H9 (cell line): ENCODE measurements at regions not wholly inside any gene's neighbourhood (a gene's known extent, or its start where the extent isn't known, plus 50 kb on each side); places are given as distances from the start of the nearest gene placed in this dataset.

Experiments used
- DNase-seq: peaks from one replicate; pipeline ENCODE4 v3.0.0-alpha.2; 2017
- H2AFZ ChIP-seq: one replicate; pipeline ENCODE4 v1.6.1; 2013; ENCODE audit warnings: mild to moderate bottlenecking, low read length, control low read depth, moderate library complexity
- H2AK5ac ChIP-seq: 2 replicates; pipeline ENCODE4 v1.6.1; 2013; ENCODE audit warnings: low read length, control low read depth, mixed read lengths; ENCODE audit not compliant: insufficient read length
- H2BK120ac ChIP-seq: one replicate; pipeline ENCODE4 v1.6.1; 2013; ENCODE audit warnings: low read depth, mild to moderate bottlenecking, low read length, control low read depth, inconsistent platforms; ENCODE audit not compliant: poor library complexity, severe bottlenecking
- H2BK12ac ChIP-seq: 2 replicates; pipeline ENCODE4 v1.6.1; 2013; ENCODE audit warnings: low read length, control low read depth, mixed read lengths, low read depth; ENCODE audit not compliant: insufficient read length
- H2BK15ac ChIP-seq: 2 replicates; pipeline ENCODE4 v1.6.1; 2013; ENCODE audit warnings: low read depth, low read length, control low read depth
- H2BK20ac ChIP-seq: one replicate; pipeline ENCODE4 v1.6.1; 2013; ENCODE audit warnings: low read depth, mild to moderate bottlenecking, low read length, control low read depth, inconsistent platforms; ENCODE audit not compliant: poor library complexity, severe bottlenecking
- H2BK5ac ChIP-seq: 2 replicates; pipeline ENCODE4 v1.6.1; 2013; ENCODE audit warnings: low read length, control low read depth, mixed read lengths; ENCODE audit not compliant: insufficient read length
- H3K14ac ChIP-seq: 2 replicates; pipeline ENCODE4 v1.6.1; 2013; ENCODE audit warnings: low read length, control low read depth; ENCODE audit not compliant: insufficient read depth
- H3K18ac ChIP-seq: 2 replicates; pipeline ENCODE4 v1.6.1; 2013; ENCODE audit warnings: low read depth, mild to moderate bottlenecking, mixed read lengths, low read length, control low read depth; ENCODE audit not compliant: insufficient read length
- H3K23ac ChIP-seq: 2 replicates; pipeline ENCODE4 v1.6.1; 2013; ENCODE audit warnings: low read length, control low read depth, mixed read lengths, low read depth; ENCODE audit not compliant: insufficient read length
- H3K23me2 ChIP-seq: 2 replicates; pipeline ENCODE4 v1.6.1; 2013; ENCODE audit warnings: low read depth, mild to moderate bottlenecking, mixed read lengths, low read length, control low read depth; ENCODE audit not compliant: insufficient read length, poor library complexity, severe bottlenecking
- H3K27ac ChIP-seq: 2 replicates; pipeline ENCODE4 v1.5.1; 2013; ENCODE audit warnings: low read length, control low read depth, mixed read lengths, low read depth; ENCODE audit not compliant: insufficient read length
- H3K27me3 ChIP-seq: 2 replicates; pipeline ENCODE4 v1.6.1; 2013; ENCODE audit warnings: low read length, control low read depth, inconsistent platforms; ENCODE audit not compliant: insufficient read depth
- H3K4ac ChIP-seq: 2 replicates; pipeline ENCODE4 v1.6.1; 2013; ENCODE audit warnings: low read depth, mild to moderate bottlenecking, control low read depth, inconsistent platforms, low read length, moderate library complexity
- H3K4me1 ChIP-seq: 2 replicates; pipeline ENCODE4 v1.6.1; 2013; ENCODE audit warnings: low read length, control low read depth, inconsistent platforms; ENCODE audit not compliant: insufficient read depth
- H3K4me2 ChIP-seq: 2 replicates; pipeline ENCODE4 v1.6.1; 2013; ENCODE audit warnings: low read length, control low read depth, mixed read lengths; ENCODE audit not compliant: insufficient read length, insufficient read depth
- H3K56ac ChIP-seq: 2 replicates; pipeline ENCODE4 v1.6.1; 2013; ENCODE audit warnings: low read depth, mild to moderate bottlenecking, mixed read lengths, low read length, control low read depth; ENCODE audit not compliant: insufficient read length
- H3K79me1 ChIP-seq: 2 replicates; pipeline ENCODE4 v1.6.1; 2013; ENCODE audit warnings: low read depth, mild to moderate bottlenecking, moderate library complexity, low read length, control low read depth, inconsistent platforms; ENCODE audit not compliant: insufficient read depth, poor library complexity, severe bottlenecking
- H3K79me2 ChIP-seq: 2 replicates; pipeline ENCODE4 v1.6.1; 2013; ENCODE audit warnings: low read length, control low read depth, inconsistent platforms; ENCODE audit not compliant: insufficient read depth
- H3K9ac ChIP-seq: 2 replicates; pipeline ENCODE4 v1.6.1; 2013; ENCODE audit warnings: low read length, control low read depth, mixed read lengths; ENCODE audit not compliant: insufficient read length; ENCODE audit errors: extremely low read depth
- H3K9me3 ChIP-seq: one replicate; pipeline ENCODE4 v1.6.1; 2013; ENCODE audit warnings: low read depth, low read length, inconsistent platforms; ENCODE audit not compliant: control insufficient read depth
- H3T11ph ChIP-seq: one replicate; pipeline ENCODE4 v1.6.1; 2013; ENCODE audit warnings: mild to moderate bottlenecking, low read length, control low read depth, inconsistent platforms
- H4K20me1 ChIP-seq: one replicate; pipeline ENCODE4 v1.6.1; 2013; ENCODE audit not compliant: control insufficient read depth, insufficient read length, insufficient read depth
- H4K5ac ChIP-seq: 2 replicates; pipeline ENCODE4 v1.6.1; 2013; ENCODE audit warnings: low read depth, mild to moderate bottlenecking, mixed read lengths, low read length, control low read depth; ENCODE audit not compliant: insufficient read length
- H4K8ac ChIP-seq: replicated peaks from 2 replicates; pipeline ENCODE4 v1.6.1; 2013; ENCODE audit warnings: low read length, control low read depth, mixed read lengths, low read depth; ENCODE audit not compliant: insufficient read length
- H4K91ac ChIP-seq: 2 replicates; pipeline ENCODE4 v1.6.1; 2013; ENCODE audit warnings: low read depth, mild to moderate bottlenecking, moderate library complexity, mixed read lengths, low read length, control low read depth; ENCODE audit not compliant: insufficient read length
- H3K27ac Mint-ChIP-seq, 3 experiments: 2 replicates in 2 of 3; 3 replicates in 1 of 3; pipeline ENCODE4 v1.8.0; 2020 to 2021; ENCODE audit warnings: mixed read lengths in 3 of 3, mild to moderate bottlenecking in 1 of 3, moderate library complexity in 1 of 3
- H3K27me3 Mint-ChIP-seq: 2 replicates; pipeline ENCODE4 v1.8.0; 2021; ENCODE audit warnings: low read depth, mild to moderate bottlenecking, moderate library complexity, mixed read lengths
- H3K36me3 Mint-ChIP-seq, 3 experiments: 2 replicates in 2 of 3; 3 replicates in 1 of 3; pipeline ENCODE4 v1.8.0; 2020 to 2021; ENCODE audit warnings: low read depth in 3 of 3, mixed read lengths in 3 of 3; ENCODE audit not compliant: insufficient read depth in 1 of 3
- H3K4me1 Mint-ChIP-seq, 2 experiments: 2 replicates each; pipeline ENCODE4 v1.8.0; 2020; ENCODE audit warnings: mixed read lengths in 2 of 2
- H3K4me3 Mint-ChIP-seq, 2 experiments: 2 replicates in 1 of 2; 3 replicates in 1 of 2; pipeline ENCODE4 v1.8.0; 2020 to 2021; ENCODE audit warnings: mild to moderate bottlenecking in 2 of 2, mixed read lengths in 2 of 2, moderate library complexity in 1 of 2
- H3K9me3 Mint-ChIP-seq, 2 experiments: 2 replicates in 1 of 2; 3 replicates in 1 of 2; pipeline ENCODE4 v1.8.0; 2020; ENCODE audit warnings: mild to moderate bottlenecking in 2 of 2, mixed read lengths in 2 of 2, moderate library complexity in 1 of 2
- CTCF ChIP-seq: fragments of 200-600 bp; sonication (generic); conservative IDR thresholded peaks from 3 replicates; pipeline ENCODE4 v1.8.0; 2021; ENCODE audit warnings: antibody characterized with exemption, mild to moderate bottlenecking
- WGBS: extraction: QIAGEN DNeasy Blood & Tissue Kit; methylation state at CpG from one replicate; pipeline ENCODE4 v1.1.7; 2013; ENCODE audit warnings: missing lambda C conversion rate, low lambda C conversion rate, mixed read lengths; ENCODE audit not compliant: insufficient read length; ENCODE audit errors: extremely low coverage; 5-methylcytosine and 5-hydroxymethylcytosine counted together

GRCh38 chr12:61009192-61009591, 1251.0 kb upstream of the USP15 start:
- Histone ChIP-seq H3K23ac (no peak overlapping the region), H3K27ac (no peak overlapping the region), H3K18ac (no peak overlapping the region), H2BK5ac (no peak overlapping the region), H2BK20ac (no peak overlapping the region), H3T11ph (no peak overlapping the region), H3K4ac (no peak overlapping the region), H3K79me2 (no peaks in the 10 kb centered on the region), H4K5ac (no peak overlapping the region), H3K23me2 (no peaks in the 10 kb centered on the region), H3K9ac (no peak overlapping the region), H2BK120ac (no peak overlapping the region), H3K14ac (no peak overlapping the region), H4K91ac (no peak overlapping the region), H3K27me3 (no peaks in the 10 kb centered on the region), H3K4me2 (no peak overlapping the region), H3K56ac (no peak overlapping the region), H4K20me1 (no peaks in the 10 kb centered on the region), H3K4me1 (no peaks in the 10 kb centered on the region), H2AK5ac (no peak overlapping the region), H3K9me3 (no peaks in the 10 kb centered on the region), H2BK12ac (no peak overlapping the region), H3K79me1 (no peaks in the 10 kb centered on the region), H4K8ac (no peak overlapping the region), H2BK15ac (no peak overlapping the region), H2AFZ (no peak overlapping the region)
- Mint-ChIP-seq H3K27me3 (no peaks in the 10 kb centered on the region), H3K27ac (no peak overlapping the region), H3K36me3 (no peaks in the 10 kb centered on the region), H3K4me1 (no peaks in the 10 kb centered on the region), H3K9me3 (no peaks in the 10 kb centered on the region), H3K4me3 (no peak overlapping the region)
- TF ChIP-seq CTCF: no peak
- DNase-seq: no peak
- no CpG with 5 or more reads among the region's 2 CpGs for WGBS
